ENCODE measurements at regions not wholly inside any gene's neighbourhood (a gene's known extent, or its start where the extent isn't known, plus 50 kb on each side); places are given as distances from the start of the nearest gene placed in this dataset.
A peak's percentile ranks its signal among the peaks of the same experiment; 100 is the strongest.

GRCh38 chr13:40410315-40410714, 256.1 kb downstream of the FOXO1 start:
- ChIA-PET POLR2A (interaction anchor here (2.4 kb wide), 1 partner anchor 24 kb away, joined by 8 read pairs; no protein-coding TSS in a partner anchor), CTCF (ENCODE audit: unreplicated experiment) (no interaction called here)
- H3K36me3 ChIP-seq (ENCODE audit: insufficient read depth, low read length), result peaks cover 4% of the 10 kb centered on the region; the same call in 1 of the 2 replicates
- H3K4me1 ChIP-seq (ENCODE audit: insufficient read depth, low read length, poor library complexity, severe bottlenecking), result no peaks in the 10 kb centered on the region
- DNase-seq (ENCODE audit: low spot score), result no peak
- peaks cover 26% of the 10 kb centered on the region for H3K9me3 ChIP-seq (ENCODE audit: low read length)
- TF ChIP-seq CTCF (conservative IDR thresholded peaks at IDR 0.05; ENCODE audit: low read length) (no peak), EZH2phosphoT487 (IDR thresholded peaks at IDR 0.05; ENCODE audit: borderline replicate concordance, low read depth, low read length) (no peak)
- H3K79me2 ChIP-seq (ENCODE audit: insufficient read depth, low read depth, low read length), result no peaks in the 10 kb centered on the region
- BruUV-seq (replicated peaks), result no TSS peak
- no peaks in the 10 kb centered on the region for H4K20me1 ChIP-seq (ENCODE audit: insufficient read depth, low read length)
- H3K4me3 ChIP-seq (ENCODE audit: low read depth, low read length, poor library complexity, severe bottlenecking), result no peak overlapping the region
- H2AFZ ChIP-seq (ENCODE audit: low read length), result peak overlapping the region; percentile 24; the same call in 1 of the 2 replicates
- 0 out of 2 replicates have a peak, but pooled peaks cover 7% of the 10 kb centered on the region for H3K9me2 ChIP-seq (ENCODE audit: insufficient read depth, low read length)
- H3K4me2 ChIP-seq (ENCODE audit: low read length), result no peak overlapping the region
- intact Hi-C loops (cut with micrococcal nuclease; ENCODE audit: unreplicated experiment), result no loop called here
- H3K27ac ChIP-seq (ENCODE audit: low read depth, low read length, poor library complexity, severe bottlenecking), result no peak overlapping the region

- POLR2A ChIA-PET, result interaction anchor here (0.6 to 1.0 kb wide), 4 partner anchors 11 to 24 kb away, joined by 3 to 7 read pairs (median 4); no protein-coding TSS in a partner anchor
- Histone ChIP-seq H3K4me3 (ENCODE audit: low read depth, low read length, poor library complexity, severe bottlenecking) (no peak overlapping the region), H3K27ac (ENCODE audit: low read depth, low read length, poor library complexity, severe bottlenecking) (no peak overlapping the region), H3K36me3 (ENCODE audit: insufficient read depth, low read length) (no peaks in the 10 kb centered on the region; the same call in 1 of the 2 replicates), H3K9me3 (ENCODE audit: low read length) (no peaks in the 10 kb centered on the region; the same call in 1 of the 2 replicates), H3K9me2 (ENCODE audit: insufficient read depth, low read length) (no peaks in the 10 kb centered on the region), H4K20me1 (ENCODE audit: insufficient read depth, low read length) (no peaks in the 10 kb centered on the region), H3K79me2 (ENCODE audit: insufficient read depth, low read depth, low read length) (no peaks in the 10 kb centered on the region), H2AFZ (ENCODE audit: low read length) (no peak overlapping the region), H3K4me2 (ENCODE audit: low read length) (no peak overlapping the region), H3K4me1 (ENCODE audit: insufficient read depth, low read length, poor library complexity, severe bottlenecking) (peaks cover 24% of the 10 kb centered on the region)
- no TSS peak for BruUV-seq (replicated peaks)
- TF ChIP-seq CTCF (conservative IDR thresholded peaks at IDR 0.05; ENCODE audit: low read length) (no peak), EZH2phosphoT487 (IDR thresholded peaks at IDR 0.05; ENCODE audit: borderline replicate concordance, low read depth, low read length) (no peak)
- no peak for DNase-seq (ENCODE audit: low spot score)
- CTCF ChIA-PET (ENCODE audit: unreplicated experiment), result no interaction called here
- intact Hi-C loops (cut with micrococcal nuclease; ENCODE audit: unreplicated experiment), result no loop called here
Observed at GRCh38 chr13:40420160-40420740, 246.2 kb downstream of the FOXO1 start.
